ENCODE measurements at regions not wholly inside any gene's neighbourhood (a gene's known extent, or its start where the extent isn't known, plus 50 kb on each side); places are given as distances from the start of the nearest gene placed in this dataset.

GRCh38 chr2:121131375-121131774 is 153.6 kb downstream of the TFCP2L1 start:
- TF ChIP-seq SIN3A (IDR thresholded peaks at IDR 0.05; ENCODE audit: borderline replicate concordance, insufficient read depth, low read length) = no peak
- no peak for TF ChIP-seq POLR2AphosphoS5 (IDR thresholded peaks at IDR 0.05; ENCODE audit: low read depth, low read length)
- TF ChIP-seq REST (IDR thresholded peaks at IDR 0.05; ENCODE audit: insufficient read depth in 1 of 2, low read depth in 2 of 2, low read length in 2 of 2) = no peak
- no peak for TF ChIP-seq FOXP2 (optimal IDR thresholded peaks at IDR 0.05; ENCODE audit: borderline replicate concordance, extremely low read depth, extremely low read length, insufficient read depth)
- no peak for TF ChIP-seq TAF1 (IDR thresholded peaks at IDR 0.05; ENCODE audit: borderline replicate concordance, insufficient read depth, low read length)

GRCh38 chr2:121132054-121132761 is 152.8 kb downstream of the TFCP2L1 start:
- TF ChIP-seq POLR2AphosphoS5 (IDR thresholded peaks at IDR 0.05; ENCODE audit: low read depth, low read length) (no peak), TAF1 (IDR thresholded peaks at IDR 0.05; ENCODE audit: borderline replicate concordance, insufficient read depth, low read length) (no peak), SIN3A (IDR thresholded peaks at IDR 0.05; ENCODE audit: borderline replicate concordance, insufficient read depth, low read length) (no peak), FOXP2 (optimal IDR thresholded peaks at IDR 0.05; ENCODE audit: borderline replicate concordance, extremely low read depth, extremely low read length, insufficient read depth) (no peak), REST (IDR thresholded peaks at IDR 0.05; ENCODE audit: insufficient read depth in 1 of 2, low read depth in 2 of 2, low read length in 2 of 2) (no peak)

GRCh38 chr2:121132762-121133107 is 152.3 kb downstream of the TFCP2L1 start:
- TF ChIP-seq POLR2AphosphoS5 (IDR thresholded peaks at IDR 0.05; ENCODE audit: low read depth, low read length) (no peak), SIN3A (IDR thresholded peaks at IDR 0.05; ENCODE audit: borderline replicate concordance, insufficient read depth, low read length) (no peak), REST (IDR thresholded peaks at IDR 0.05; ENCODE audit: insufficient read depth in 1 of 2, low read depth in 2 of 2, low read length in 2 of 2) (no peak), FOXP2 (optimal IDR thresholded peaks at IDR 0.05; ENCODE audit: borderline replicate concordance, extremely low read depth, extremely low read length, insufficient read depth) (no peak), TAF1 (IDR thresholded peaks at IDR 0.05; ENCODE audit: borderline replicate concordance, insufficient read depth, low read length) (no peak)

- TF ChIP-seq TAF1 (IDR thresholded peaks at IDR 0.05; ENCODE audit: borderline replicate concordance, insufficient read depth, low read length) (no peak), REST (IDR thresholded peaks at IDR 0.05; ENCODE audit: insufficient read depth in 1 of 2, low read depth in 2 of 2, low read length in 2 of 2) (no peak), FOXP2 (optimal IDR thresholded peaks at IDR 0.05; ENCODE audit: borderline replicate concordance, extremely low read depth, extremely low read length, insufficient read depth) (no peak), POLR2AphosphoS5 (IDR thresholded peaks at IDR 0.05; ENCODE audit: low read depth, low read length) (no peak), SIN3A (IDR thresholded peaks at IDR 0.05; ENCODE audit: borderline replicate concordance, insufficient read depth, low read length) (no peak)
Measured at GRCh38 chr2:121133551-121134319, 151.3 kb downstream of the TFCP2L1 start.
